ENCODE measurements at regions not wholly inside any gene's neighbourhood (a gene's known extent, or its start where the extent isn't known, plus 50 kb on each side); places are given as distances from the start of the nearest gene placed in this dataset.
A peak's percentile ranks its signal among the peaks of the same experiment; 100 is the strongest.

DNA sequence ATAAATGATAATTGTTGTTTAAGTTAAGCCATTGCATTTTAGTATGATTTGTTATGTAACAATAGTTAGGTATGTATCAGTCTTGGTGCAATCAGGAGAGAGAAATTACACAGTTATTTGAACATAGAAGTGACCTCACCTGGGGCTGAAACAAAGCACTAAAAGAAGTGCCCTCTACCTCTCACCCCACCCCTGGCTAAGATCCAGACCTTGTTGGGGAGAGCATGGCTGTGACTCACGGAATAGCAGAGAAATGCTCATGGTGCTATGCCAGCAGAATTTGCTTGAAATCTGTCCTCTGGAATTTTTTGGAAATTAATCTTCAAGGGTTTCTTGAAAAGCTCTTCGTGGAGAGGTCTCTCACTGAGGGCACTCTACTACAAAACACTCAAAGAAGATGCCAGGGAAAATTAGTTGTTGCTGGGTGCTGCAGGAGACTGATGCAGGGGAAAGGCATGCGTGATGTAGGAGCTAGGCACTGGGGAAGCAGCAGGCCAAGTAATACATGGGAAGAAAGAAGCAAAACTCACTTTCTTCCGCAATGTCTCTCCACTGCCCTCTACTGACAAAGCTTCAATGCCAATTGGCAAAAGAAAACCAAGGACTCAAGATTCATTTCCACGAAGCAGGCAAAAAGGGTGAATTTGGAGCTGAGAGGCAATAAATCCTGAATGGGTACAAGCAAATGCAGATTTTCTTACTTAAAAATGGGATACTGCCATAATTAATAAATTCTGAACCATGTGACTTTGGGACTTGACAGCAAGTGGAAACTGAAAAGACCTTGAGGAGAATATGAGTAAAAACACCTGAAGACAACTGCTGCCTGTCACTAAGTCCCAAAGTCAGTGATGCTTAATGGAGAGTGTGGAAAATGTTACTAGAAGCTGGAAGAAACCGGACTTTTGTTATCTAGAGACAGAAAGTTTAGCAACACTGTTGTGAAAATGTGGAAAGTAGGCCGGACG, 136.3 kb upstream of the ZNF184 start:
- no peak overlapping the region for H3K27ac ChIP-seq (ENCODE audit: extremely low read length, insufficient read depth, low read length)
- TF ChIP-seq MATR3 (CRISPR knock-in tag; IDR thresholded peaks at IDR 0.05) (no peak), HNRNPUL1 (IDR thresholded peaks at IDR 0.05; ENCODE audit: low read depth, low read length) (no peak), RAD21 (CRISPR knock-in tag; IDR thresholded peaks at IDR 0.05) (peak; percentile 47; the same call in 1 of the 2 replicates), GLI4 (CRISPR knock-in tag; IDR thresholded peaks at IDR 0.05; ENCODE audit: borderline replicate concordance) (no peak), DR1 (CRISPR knock-in tag; IDR thresholded peaks at IDR 0.05) (no peak), MEIS2 (CRISPR knock-in tag; IDR thresholded peaks at IDR 0.05) (no peak), ZNF354B (CRISPR knock-in tag; IDR thresholded peaks at IDR 0.05) (no peak), ZNF7 (CRISPR knock-in tag; IDR thresholded peaks at IDR 0.05) (no peak), ZNF598 (CRISPR knock-in tag; IDR thresholded peaks at IDR 0.05; ENCODE audit: borderline replicate concordance) (no peak), NCOA1 (CRISPR knock-in tag; IDR thresholded peaks at IDR 0.05) (no peak), ZNF557 (CRISPR knock-in tag; IDR thresholded peaks at IDR 0.05) (no peak), STAG1 (CRISPR knock-in tag; IDR thresholded peaks at IDR 0.05) (peak; percentile 88), MEF2D (CRISPR knock-in tag; IDR thresholded peaks at IDR 0.05) (no peak), ATF4 (CRISPR knock-in tag; IDR thresholded peaks at IDR 0.05) (no peak), ZMAT3 (CRISPR knock-in tag; conservative IDR thresholded peaks at IDR 0.05) (0 out of 2 replicates have a peak, but pooled peaks have one; percentile 31), RBAK (CRISPR knock-in tag; IDR thresholded peaks at IDR 0.05) (no peak), ZSCAN25 (CRISPR knock-in tag; IDR thresholded peaks at IDR 0.05) (peak; percentile 27; the same call in 1 of the 2 replicates), ZNF34 (CRISPR knock-in tag; IDR thresholded peaks at IDR 0.05; ENCODE audit: borderline replicate concordance) (no peak), NR1H2 (CRISPR knock-in tag; IDR thresholded peaks at IDR 0.05; ENCODE audit: borderline replicate concordance, low read depth) (no peak)
- TF ChIP-seq, protein P1, sequence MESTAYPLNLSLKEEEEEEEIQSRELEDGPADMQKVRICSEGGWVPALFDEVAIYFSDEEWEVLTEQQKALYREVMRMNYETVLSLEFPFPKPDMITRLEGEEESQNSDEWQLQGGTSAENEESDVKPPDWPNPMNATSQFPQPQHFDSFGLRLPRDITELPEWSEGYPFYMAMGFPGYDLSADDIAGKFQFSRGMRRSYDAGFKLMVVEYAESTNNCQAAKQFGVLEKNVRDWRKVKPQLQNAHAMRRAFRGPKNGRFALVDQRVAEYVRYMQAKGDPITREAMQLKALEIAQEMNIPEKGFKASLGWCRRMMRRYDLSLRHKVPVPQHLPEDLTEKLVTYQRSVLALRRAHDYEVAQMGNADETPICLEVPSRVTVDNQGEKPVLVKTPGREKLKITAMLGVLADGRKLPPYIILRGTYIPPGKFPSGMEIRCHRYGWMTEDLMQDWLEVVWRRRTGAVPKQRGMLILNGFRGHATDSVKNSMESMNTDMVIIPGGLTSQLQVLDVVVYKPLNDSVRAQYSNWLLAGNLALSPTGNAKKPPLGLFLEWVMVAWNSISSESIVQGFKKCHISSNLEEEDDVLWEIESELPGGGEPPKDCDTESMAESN (CRISPR knock-in tag; conservative IDR thresholded peaks at IDR 0.05), result no peak
- TF ChIP-seq, protein P2, sequence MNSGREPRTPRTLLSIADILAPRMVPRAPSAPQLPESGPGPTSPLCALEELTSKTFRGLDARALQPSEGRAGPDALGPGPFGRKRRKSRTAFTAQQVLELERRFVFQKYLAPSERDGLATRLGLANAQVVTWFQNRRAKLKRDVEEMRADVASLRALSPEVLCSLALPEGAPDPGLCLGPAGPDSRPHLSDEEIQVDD (CRISPR knock-in tag; IDR thresholded peaks at IDR 0.05; ENCODE audit: borderline replicate concordance), result no peak

More for the DNA sequence above, 136.3 kb upstream of the ZNF184 start:
- Histone ChIP-seq H3K9ac (ENCODE audit: insufficient read depth, low read depth, low read length) (no peak overlapping the region), H3K36me3 (replicated peaks in 1 of 2; ENCODE audit: control insufficient read depth in 1 of 2, insufficient read depth in 2 of 2, low read length in 2 of 2) (no peaks in the 10 kb centered on the region), H3K4me1 (ENCODE audit: insufficient read depth, low read length) (peaks cover 31% of the 10 kb centered on the region), H3K79me2 (ENCODE audit: insufficient read depth, low read length) (no peaks in the 10 kb centered on the region), H3K4me2 (ENCODE audit: low read depth, low read length) (no peak overlapping the region), H4K20me1 (ENCODE audit: insufficient read depth, low read length) (no peaks in the 10 kb centered on the region), H3K4me3 (replicated peaks in 1 of 3; ENCODE audit: insufficient read depth in 1 of 3, low read depth in 2 of 3, low read length in 3 of 3) (no peak overlapping the region), H2AFZ (ENCODE audit: low read length) (no peak overlapping the region), H3K27me3 (ENCODE audit: control insufficient read depth in 1 of 2, insufficient read depth in 2 of 2, low read length in 2 of 2) (no peaks in the 10 kb centered on the region), H3K9me3 (ENCODE audit: low read length) (no peaks in the 10 kb centered on the region)
- intact Hi-C loops (cut with micrococcal nuclease; ENCODE audit: unreplicated experiment), result loop anchor here (1.0 to 5.0 kb wide), 4 partner anchors 91 to 421 kb away; partner anchors contain the start of gene POM121L2
- ATAC-seq (peak; percentile 31; the same call in 2 of the 3 replicates), DNase-seq (ENCODE audit: low spot score) (peak; percentile 61), FAIRE-seq (peak; percentile 87)
- ChIA-PET CTCF (ENCODE audit: low intra/inter-chr PET ratio, low total read pairs) (interaction anchor here (0.8 to 3.2 kb wide), 5 partner anchors 91 to 447 kb away, joined by 3 to 21 read pairs (median 8); partner anchors contain the start of gene POM121L2), POLR2A (interaction anchor here (1.1 kb wide), 1 partner anchor 284 kb away, joined by 3 read pairs; a partner anchor contains a TSS)
- 28% methylated on average over 8 of the region's 8 CpGs for WGBS (ENCODE audit: low lambda C conversion rate)
- no TSS peak for BruUV-seq (replicated peaks)
- in situ Hi-C loops (cut with HindIII; ENCODE audit: extremely low pct_ligation_motif_present, low pct_unique_long_range_greater_than_20kb), result loop anchor here (25.0 kb wide), 1 partner anchor 97 kb away; no protein-coding TSS in a partner anchor

Data from HepG2 (cell line).